Uterus (tissue), 3 donors: ENCODE measurements at regions not wholly inside any gene's neighbourhood (a gene's known extent, or its start where the extent isn't known, plus 50 kb on each side); places are given as distances from the start of the nearest gene placed in this dataset.

Source experiments
- DNase-seq, 2 donors: peaks; one replicate each; pipeline ENCODE4 v3.0.0-alpha.2; 2019 to 2020
- H3K27ac ChIP-seq, 2 donors: fragments of 200-600 bp; sonication (generic); 1 replicate in 1 of 2; 2 replicates in 1 of 2; pipeline ENCODE4 v1.5.1; 2016 to 2018
- H3K27me3 ChIP-seq, 2 donors: fragments of 200-600 bp; sonication (generic); one replicate each; pipeline ENCODE4 v1.5.1; 2018 to 2019; ENCODE audit warnings: control low read depth in 1 of 2
- H3K36me3 ChIP-seq, 2 donors: fragments of 200-600 bp; sonication (generic); one replicate each; pipeline ENCODE4 v1.5.1; 2019; ENCODE audit warnings: control low read depth in 1 of 2
- H3K4me1 ChIP-seq, 2 donors: fragments of 200-600 bp; sonication (generic); one replicate each; pipeline ENCODE4 v1.5.1; 2018 to 2019; ENCODE audit warnings: control low read depth in 1 of 2
- H3K4me3 ChIP-seq, 2 donors: fragments of 200-600 bp; sonication (generic); 1 replicate in 1 of 2; 2 replicates in 1 of 2; pipeline ENCODE4 v1.5.1; 2018 to 2019; ENCODE audit warnings: mild to moderate bottlenecking in 1 of 2
- H3K9me3 ChIP-seq, 2 donors: fragments of 200-600 bp; sonication (generic); one replicate each; pipeline ENCODE4 v1.5.1; 2019; ENCODE audit warnings: control low read depth in 1 of 2
- CTCF ChIP-seq, 4 experiments: fragments of 200-600 bp in 2 of 4; fragments of 450-650 bp in 2 of 4; sonication (generic) in 2 of 4; IDR thresholded peaks; one replicate each; pipeline ENCODE4 v1.5.1; 2016 to 2019; ENCODE audit warnings: antibody characterized with exemption in 4 of 4, mild to moderate bottlenecking in 2 of 4, moderate library complexity in 1 of 4
- POLR2A ChIP-seq, 2 donors: fragments of 450-650 bp; IDR thresholded peaks; one replicate each; pipeline ENCODE4 v1.6.1; 2016; ENCODE audit warnings: antibody characterized with exemption in 2 of 2, mild to moderate bottlenecking in 1 of 2, moderate library complexity in 1 of 2
- intact Hi-C: fragments of 100-400 bp; cut with DNase I; formaldehyde crosslinking; loops from one replicate; pipeline ENCODE4 v1.15.1; 2023; ENCODE audit warnings: low total_unique reads
- donor health status: DM: yes; HTN: yes; CAD: no.

GRCh38 chr6:155695495-155695894, 239.9 kb upstream of the NOX3 start:
- no peaks in the 10 kb centered on the region for H3K36me3 ChIP-seq
- intact Hi-C loops, result no loop called here

GRCh38 chr6:155694419-155694790, 238.8 kb upstream of the NOX3 start:
- no peaks in the 10 kb centered on the region for H3K4me1 ChIP-seq
- no peak for TF ChIP-seq POLR2A (IDR thresholded peaks at IDR 0.05)
- TF ChIP-seq CTCF (IDR thresholded peaks at IDR 0.05), result no peak
- DNase-seq, result no peak
- H3K27me3 ChIP-seq, result no peaks in the 10 kb centered on the region
- H3K27ac ChIP-seq, result no peak overlapping the region
- H3K9me3 ChIP-seq, result no peaks in the 10 kb centered on the region
- H3K36me3 ChIP-seq, result no peaks in the 10 kb centered on the region
- no peak overlapping the region for H3K4me3 ChIP-seq
- intact Hi-C loops, result no loop called here

More at GRCh38 chr6:155695495-155695894, 239.9 kb upstream of the NOX3 start:
- Histone ChIP-seq H3K9me3 (no peaks in the 10 kb centered on the region), H3K4me1 (no peaks in the 10 kb centered on the region), H3K27ac (no peak overlapping the region), H3K4me3 (no peak overlapping the region), H3K27me3 (no peaks in the 10 kb centered on the region)
- no peak for DNase-seq
- TF ChIP-seq CTCF (IDR thresholded peaks at IDR 0.05) (no peak), POLR2A (IDR thresholded peaks at IDR 0.05) (no peak)

- H3K9me3 ChIP-seq, result no peaks in the 10 kb centered on the region
- intact Hi-C loops, result no loop called here
- TF ChIP-seq CTCF (IDR thresholded peaks at IDR 0.05) (no peak), POLR2A (IDR thresholded peaks at IDR 0.05) (no peak)
- no peak overlapping the region for H3K4me3 ChIP-seq
- no peaks in the 10 kb centered on the region for H3K36me3 ChIP-seq
- DNase-seq, result no peak
- H3K4me1 ChIP-seq, result no peaks in the 10 kb centered on the region
- no peak overlapping the region for H3K27ac ChIP-seq
- H3K27me3 ChIP-seq, result no peaks in the 10 kb centered on the region
Measured at GRCh38 chr6:155693573-155694418, 238.2 kb upstream of the NOX3 start.

- DNase-seq, result no peak
- Histone ChIP-seq H3K4me3 (no peak overlapping the region), H3K36me3 (no peaks in the 10 kb centered on the region), H3K27ac (no peak overlapping the region), H3K27me3 (no peaks in the 10 kb centered on the region), H3K9me3 (no peaks in the 10 kb centered on the region), H3K4me1 (no peaks in the 10 kb centered on the region)
- TF ChIP-seq CTCF (IDR thresholded peaks at IDR 0.05), result no peak
- TF ChIP-seq POLR2A (IDR thresholded peaks at IDR 0.05), result no peak
- intact Hi-C loops, result no loop called here
Measured at GRCh38 chr6:155690820-155691219, 235.2 kb upstream of the NOX3 start.

GRCh38 chr6:155687645-155688044, 232.0 kb upstream of the NOX3 start:
- no peak for TF ChIP-seq CTCF (IDR thresholded peaks at IDR 0.05)
- H3K4me3 ChIP-seq, result no peak overlapping the region
- no peaks in the 10 kb centered on the region for H3K27me3 ChIP-seq
- H3K4me1 ChIP-seq, result no peaks in the 10 kb centered on the region
- no peaks in the 10 kb centered on the region for H3K9me3 ChIP-seq
- intact Hi-C loops, result no loop called here
- no peaks in the 10 kb centered on the region for H3K36me3 ChIP-seq
- no peak overlapping the region for H3K27ac ChIP-seq
- no peak for DNase-seq
